ENCODE measurements at regions not wholly inside any gene's neighbourhood (a gene's known extent, or its start where the extent isn't known, plus 50 kb on each side); places are given as distances from the start of the nearest gene placed in this dataset.
"Not testable (repeated sequence)": the region's sequence is repeated elsewhere in the genome, so short reads cannot be mapped to it uniquely, and the experiment has no call there.

- H3K36me3 Mint-ChIP-seq (ENCODE audit: insufficient read depth) = no peaks in the 10 kb centered on the region
- H3K4me3 Mint-ChIP-seq = no peak overlapping the region
- H3K27ac Mint-ChIP-seq = no peak overlapping the region
- no peaks in the 10 kb centered on the region for H3K27me3 Mint-ChIP-seq
- no peaks in the 10 kb centered on the region for H3K4me1 Mint-ChIP-seq (ENCODE audit: low read depth in 2 of 2)
- DNase-seq (no peak), ATAC-seq (replicated peaks) (no peak)
- H3K9me3 Mint-ChIP-seq = peaks cover 0 to 2% of the 10 kb centered on the region in 2 donors
Observed at GRCh38 chr18:30870466-30870865, 172.1 kb downstream of the DSC3 start.

GRCh38 chr18:30862900-30863299 is 179.6 kb downstream of the DSC3 start:
- Mint-ChIP-seq H3K4me1 (ENCODE audit: low read depth in 2 of 2) (no peaks in the 10 kb centered on the region), H3K27ac (no peak overlapping the region), H3K27me3 (no peaks in the 10 kb centered on the region), H3K4me3 (no peak overlapping the region), H3K36me3 (ENCODE audit: insufficient read depth) (no peaks in the 10 kb centered on the region), H3K9me3 (peaks cover 4 to 11% of the 10 kb centered on the region in 2 donors)
- no peak for ATAC-seq (replicated peaks)
- DNase-seq = no peak

DNA sequence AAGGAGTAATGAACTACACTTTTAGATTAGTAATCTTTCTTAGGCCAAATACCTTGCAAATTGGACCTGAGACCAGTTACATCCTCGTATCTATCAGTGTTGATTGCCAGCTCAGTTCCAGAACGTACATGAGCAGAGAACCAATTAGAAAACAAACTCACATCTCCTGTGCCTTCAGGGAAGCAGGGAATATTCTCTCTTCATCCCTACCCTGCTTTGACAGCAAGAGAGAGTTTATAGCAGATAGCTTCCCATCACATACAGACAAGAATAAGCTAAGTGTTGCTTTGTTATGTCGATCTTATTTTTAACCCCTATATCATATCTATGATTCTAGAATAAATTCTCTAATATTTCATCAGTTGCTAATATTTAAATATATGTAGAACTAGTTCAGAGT is 181.8 kb downstream of the DSC3 start:
- H3K36me3 Mint-ChIP-seq (ENCODE audit: insufficient read depth) = no peaks in the 10 kb centered on the region
- no peaks in the 10 kb centered on the region for H3K27me3 Mint-ChIP-seq
- DNase-seq (no peak), ATAC-seq (replicated peaks) (no peak)
- no peak overlapping the region for H3K4me3 Mint-ChIP-seq
- peaks cover 6 to 11% of the 10 kb centered on the region in 2 donors for H3K9me3 Mint-ChIP-seq
- H3K4me1 Mint-ChIP-seq (ENCODE audit: low read depth in 2 of 2) = no peaks in the 10 kb centered on the region
- H3K27ac Mint-ChIP-seq = no peak overlapping the region

GRCh38 chr18:30859036-30859435 is 183.5 kb downstream of the DSC3 start:
- no peaks in the 10 kb centered on the region for H3K36me3 Mint-ChIP-seq (ENCODE audit: insufficient read depth)
- peaks cover 5 to 11% of the 10 kb centered on the region in 2 donors for H3K9me3 Mint-ChIP-seq
- no peak for ATAC-seq (replicated peaks)

GRCh38 chr18:30858560-30858959 is 184.0 kb downstream of the DSC3 start:
- no peak overlapping the region for H3K27ac Mint-ChIP-seq
- no peak for DNase-seq
- no peaks in the 10 kb centered on the region for H3K4me1 Mint-ChIP-seq (ENCODE audit: low read depth in 2 of 2)
- peaks cover 5 to 11% of the 10 kb centered on the region in 2 donors for H3K9me3 Mint-ChIP-seq
- no peak for ATAC-seq (replicated peaks)
- no peak overlapping the region for H3K4me3 Mint-ChIP-seq
- no peaks in the 10 kb centered on the region for H3K36me3 Mint-ChIP-seq (ENCODE audit: insufficient read depth)
- no peaks in the 10 kb centered on the region for H3K27me3 Mint-ChIP-seq

More at GRCh38 chr18:30859036-30859435, 183.5 kb downstream of the DSC3 start:
- no peak overlapping the region for H3K4me3 Mint-ChIP-seq
- no peaks in the 10 kb centered on the region for H3K27me3 Mint-ChIP-seq
- DNase-seq = no peak
- H3K27ac Mint-ChIP-seq = no peak overlapping the region
- no peaks in the 10 kb centered on the region for H3K4me1 Mint-ChIP-seq (ENCODE audit: low read depth in 2 of 2)

DNA sequence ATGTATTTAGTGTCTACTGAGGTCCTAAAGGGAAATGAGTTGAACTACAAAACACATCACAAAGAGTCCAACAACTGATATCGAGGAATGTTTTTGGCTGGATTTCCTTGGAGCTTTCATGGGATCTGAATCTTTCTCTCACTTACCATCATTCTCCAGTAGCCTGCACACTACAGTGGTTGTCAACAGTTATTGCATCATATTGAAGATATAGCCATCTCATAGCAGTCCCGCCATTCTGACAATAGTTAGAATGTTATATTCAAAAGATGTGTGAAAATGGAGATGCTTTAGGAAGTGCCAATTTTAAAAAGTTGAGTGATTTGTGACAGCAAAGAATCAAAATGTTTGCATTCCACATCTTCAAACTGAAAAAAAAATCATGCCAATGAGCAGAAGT is 186.8 kb downstream of the DSC3 start:
- no peak for DNase-seq
- Mint-ChIP-seq H3K36me3 (ENCODE audit: insufficient read depth) (no peaks in the 10 kb centered on the region), H3K4me1 (ENCODE audit: low read depth in 2 of 2) (no peaks in the 10 kb centered on the region), H3K27ac (no peak overlapping the region), H3K4me3 (no peak overlapping the region), H3K27me3 (no peaks in the 10 kb centered on the region), H3K9me3 (peaks cover 0 to 2% of the 10 kb centered on the region in 2 donors)
- ATAC-seq (replicated peaks) = no peak

- H3K4me1 Mint-ChIP-seq (ENCODE audit: low read depth in 2 of 2) = no peaks in the 10 kb centered on the region
- H3K27ac Mint-ChIP-seq = no peak overlapping the region
- H3K36me3 Mint-ChIP-seq (ENCODE audit: insufficient read depth) = no peaks in the 10 kb centered on the region
- no peaks in the 10 kb centered on the region for H3K27me3 Mint-ChIP-seq
- ATAC-seq (replicated peaks) (no peak), DNase-seq (no peak)
- H3K9me3 Mint-ChIP-seq = peaks cover 0 to 2% of the 10 kb centered on the region in 2 donors
- H3K4me3 Mint-ChIP-seq = no peak overlapping the region
Observed at GRCh38 chr18:30852980-30853379, 189.6 kb downstream of the DSC3 start.

GRCh38 chr18:30852541-30852940 is 190.0 kb downstream of the DSC3 start:
- peaks cover under 1 to 2% of the 10 kb centered on the region in 2 donors for H3K9me3 Mint-ChIP-seq
- H3K36me3 Mint-ChIP-seq (ENCODE audit: insufficient read depth) = no peaks in the 10 kb centered on the region
- no peaks in the 10 kb centered on the region for H3K27me3 Mint-ChIP-seq
- no peaks in the 10 kb centered on the region for H3K4me1 Mint-ChIP-seq (ENCODE audit: low read depth in 2 of 2)
- no peak overlapping the region for H3K27ac Mint-ChIP-seq
- H3K4me3 Mint-ChIP-seq = no peak overlapping the region
- DNase-seq = no peak
- ATAC-seq (replicated peaks) = no peak

DNA sequence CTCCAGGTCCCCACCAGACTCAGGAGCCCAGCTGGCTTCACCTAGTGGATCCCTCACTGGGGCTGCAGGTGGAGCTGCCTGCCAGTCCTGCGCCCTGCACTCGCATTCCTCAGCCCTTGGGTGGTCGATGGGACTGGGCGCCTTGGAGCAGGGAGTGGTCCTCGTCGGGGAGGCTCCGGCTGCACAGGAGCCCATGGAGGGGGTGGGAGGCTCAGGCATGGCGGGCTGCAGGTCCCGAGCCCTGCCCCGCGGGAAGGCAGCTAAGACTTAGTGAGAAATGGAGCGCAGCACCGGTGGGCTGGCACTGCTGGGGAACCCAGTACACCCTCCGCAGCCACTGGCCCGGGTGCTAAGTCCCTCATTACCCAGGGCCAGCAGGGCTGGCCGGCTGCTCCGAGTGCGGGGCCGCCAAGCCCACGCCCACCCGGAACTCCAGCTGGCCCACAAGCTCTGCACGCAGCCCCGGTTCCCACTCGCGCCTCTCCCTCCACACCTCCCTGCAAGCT is 203.4 kb downstream of the DSC3 start:
- H3K27ac Mint-ChIP-seq; H3K36me3 Mint-ChIP-seq (ENCODE audit: insufficient read depth); H3K4me1 Mint-ChIP-seq (ENCODE audit: low read depth in 2 of 2); ATAC-seq (replicated peaks); DNase-seq; H3K4me3 Mint-ChIP-seq; H3K27me3 Mint-ChIP-seq: not testable (repeated sequence)
- H3K9me3 Mint-ChIP-seq = peaks cover 7 to 15% of the 10 kb centered on the region in 2 donors

DNA sequence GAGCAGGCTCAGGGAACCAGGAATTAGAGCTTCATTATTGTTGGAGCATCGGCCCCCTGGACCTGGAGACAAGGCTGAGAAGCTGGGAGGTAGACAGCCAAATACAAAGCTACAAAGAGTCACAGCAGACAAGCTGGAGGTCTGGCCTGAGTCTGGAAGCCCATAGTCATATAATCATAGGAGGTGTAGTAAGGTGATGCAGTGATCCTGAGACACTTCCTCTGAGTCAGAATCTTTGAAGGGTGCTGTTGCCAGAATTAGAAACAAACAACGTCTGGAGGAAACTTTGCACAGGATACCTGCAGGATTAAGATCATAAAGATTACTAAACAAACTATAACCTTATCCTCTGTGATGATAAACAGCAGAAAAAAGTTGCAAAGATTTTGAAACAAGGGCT is 213.8 kb downstream of the DSC3 start:
- DNase-seq = no peak
- H3K9me3 Mint-ChIP-seq = peaks cover 17 to 27% of the 10 kb centered on the region in 2 donors

DNA sequence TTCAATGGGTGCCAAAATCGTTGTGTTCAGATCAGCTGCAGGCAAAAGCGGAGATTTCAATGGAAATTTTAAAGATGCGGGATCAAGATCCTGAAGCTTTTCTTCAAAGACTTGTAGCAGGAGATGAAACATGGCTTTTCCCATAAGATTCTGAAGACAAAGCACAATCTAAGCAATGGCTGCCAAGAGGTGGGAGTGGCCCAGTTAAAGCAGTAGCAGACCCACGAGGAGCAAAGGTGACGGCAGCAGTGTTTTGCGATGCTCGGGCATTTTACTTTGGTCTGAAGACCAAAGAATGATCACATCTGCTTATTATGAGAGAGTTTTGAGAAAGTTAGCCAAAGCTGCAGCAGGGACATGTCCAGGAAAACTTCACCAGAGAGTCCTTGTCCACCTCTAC is 222.9 kb downstream of the DSC3 start:
- Mint-ChIP-seq H3K27ac (no peak overlapping the region), H3K36me3 (ENCODE audit: insufficient read depth) (no peaks in the 10 kb centered on the region), H3K9me3 (peaks cover 15 to 17% of the 10 kb centered on the region in 2 donors), H3K4me3 (no peak overlapping the region), H3K27me3 (no peaks in the 10 kb centered on the region), H3K4me1 (ENCODE audit: low read depth in 2 of 2) (no peaks in the 10 kb centered on the region)
- DNase-seq = no peak
- no peak for ATAC-seq (replicated peaks)

More for the DNA sequence above, 213.8 kb downstream of the DSC3 start:
- H3K36me3 Mint-ChIP-seq (ENCODE audit: insufficient read depth) = no peaks in the 10 kb centered on the region
- no peaks in the 10 kb centered on the region for H3K27me3 Mint-ChIP-seq
- H3K27ac Mint-ChIP-seq = no peak overlapping the region
- no peak for ATAC-seq (replicated peaks)
- no peak overlapping the region for H3K4me3 Mint-ChIP-seq
- H3K4me1 Mint-ChIP-seq (ENCODE audit: low read depth in 2 of 2) = no peaks in the 10 kb centered on the region

DNA sequence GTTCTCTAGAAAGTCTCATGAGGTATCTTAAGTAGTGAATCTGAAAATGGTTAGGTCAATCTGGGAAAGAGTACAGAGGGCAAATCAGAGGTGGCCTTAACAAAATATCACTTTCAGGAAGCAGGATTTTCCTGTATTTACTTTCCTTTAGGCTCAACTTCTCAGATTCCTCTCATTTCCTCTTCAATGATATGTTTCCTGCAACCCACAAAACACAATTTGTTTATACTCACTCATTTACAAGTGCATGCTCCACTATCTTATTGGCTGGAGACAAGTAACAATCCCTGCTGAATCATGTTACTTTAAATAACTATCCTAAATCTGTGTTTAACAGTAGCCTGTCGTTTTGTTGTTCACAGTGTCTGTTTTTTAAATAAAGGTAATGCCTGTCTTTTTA is 228.1 kb downstream of the DSC3 start:
- H3K27ac Mint-ChIP-seq = no peak overlapping the region
- ATAC-seq (replicated peaks) (no peak), DNase-seq (no peak)
- H3K4me3 Mint-ChIP-seq = no peak overlapping the region
- peaks cover 12 to 15% of the 10 kb centered on the region in 2 donors for H3K9me3 Mint-ChIP-seq
- no peaks in the 10 kb centered on the region for H3K36me3 Mint-ChIP-seq (ENCODE audit: insufficient read depth)
- no peaks in the 10 kb centered on the region for H3K27me3 Mint-ChIP-seq
- no peaks in the 10 kb centered on the region for H3K4me1 Mint-ChIP-seq (ENCODE audit: low read depth in 2 of 2)

GRCh38 chr18:30811580-30811979 is 231.0 kb downstream of the DSC3 start:
- Mint-ChIP-seq H3K27me3 (no peaks in the 10 kb centered on the region), H3K9me3 (peaks cover 9 to 14% of the 10 kb centered on the region in 2 donors), H3K4me3 (no peak overlapping the region), H3K36me3 (ENCODE audit: insufficient read depth) (no peaks in the 10 kb centered on the region), H3K27ac (no peak overlapping the region), H3K4me1 (ENCODE audit: low read depth in 2 of 2) (no peaks in the 10 kb centered on the region)
- DNase-seq (no peak), ATAC-seq (replicated peaks) (no peak)

- H3K4me3 Mint-ChIP-seq = no peak overlapping the region
- DNase-seq = no peak
- no peak for ATAC-seq (replicated peaks)
- H3K9me3 Mint-ChIP-seq = peaks cover 5 to 10% of the 10 kb centered on the region in 2 donors
- no peaks in the 10 kb centered on the region for H3K36me3 Mint-ChIP-seq (ENCODE audit: insufficient read depth)
- H3K4me1 Mint-ChIP-seq (ENCODE audit: low read depth in 2 of 2) = no peaks in the 10 kb centered on the region
- no peak overlapping the region for H3K27ac Mint-ChIP-seq
- H3K27me3 Mint-ChIP-seq = no peaks in the 10 kb centered on the region
Observed at GRCh38 chr18:30810580-30810979, 232.0 kb downstream of the DSC3 start.

DNA sequence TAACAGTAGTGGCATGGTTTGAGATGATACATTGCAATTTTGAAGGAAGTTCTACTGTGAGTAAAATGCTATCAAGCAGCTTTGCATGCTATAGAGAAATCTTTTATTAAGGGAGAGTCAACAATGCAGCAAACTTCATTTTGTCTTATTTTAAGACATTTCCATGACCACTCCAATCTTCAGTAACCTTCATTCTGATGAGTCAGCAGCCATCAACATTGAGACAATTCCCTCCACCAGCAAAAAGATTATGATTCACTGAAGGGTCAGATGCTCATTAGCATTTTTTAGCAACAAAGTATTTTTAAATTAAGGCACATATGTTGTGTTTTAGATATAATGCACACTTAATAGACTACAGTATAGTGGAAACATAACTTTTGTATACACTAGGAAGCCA is 235.7 kb downstream of the DSC3 start:
- Mint-ChIP-seq H3K4me3 (no peak overlapping the region), H3K4me1 (ENCODE audit: low read depth in 2 of 2) (no peaks in the 10 kb centered on the region), H3K9me3 (peaks cover 8 to 22% of the 10 kb centered on the region in 2 donors), H3K27me3 (no peaks in the 10 kb centered on the region), H3K27ac (no peak overlapping the region), H3K36me3 (ENCODE audit: insufficient read depth) (no peaks in the 10 kb centered on the region)
- DNase-seq = no peak
- ATAC-seq (replicated peaks) = no peak

All from effector memory CD8-positive, alpha-beta T cell (primary cell).